DMS79 treated with DMSO at 0.1 percent for 48 hours (cell line): ENCODE measurements at regions not wholly inside any gene's neighbourhood (a gene's known extent, or its start where the extent isn't known, plus 50 kb on each side); places are given as distances from the start of the nearest gene placed in this dataset.

ENCODE experiments used
- DNase-seq: peaks from one replicate; lab custom pipeline; 2025; lab: John Stamatoyannopoulos, UW

DNA sequence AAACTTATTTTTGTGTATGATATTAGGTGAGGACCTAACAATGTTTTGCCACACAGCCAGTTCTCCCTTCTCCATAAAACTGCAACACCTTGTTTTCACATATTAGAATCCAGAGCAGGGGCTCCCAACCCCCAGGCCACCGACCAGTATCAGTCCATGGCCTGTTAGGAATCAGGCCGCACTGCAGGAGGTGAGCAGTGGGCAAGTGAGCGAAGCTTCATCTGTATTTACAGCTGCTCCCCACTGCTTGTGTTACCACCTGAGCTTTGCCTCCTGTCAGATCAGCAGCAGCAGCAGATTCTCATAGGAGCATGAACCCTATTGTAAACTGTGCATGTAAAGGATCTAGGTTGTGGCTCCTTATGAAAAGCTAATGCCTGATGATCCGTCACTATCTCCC is 185.9 kb upstream of the NSMCE3 start:
- no peak for DNase-seq

GRCh38 chr15:29455055-29455454 is 185.4 kb upstream of the NSMCE3 start:
- no peak for DNase-seq

- DNase-seq, result no peak
Observed at GRCh38 chr15:29454506-29454905, 184.9 kb upstream of the NSMCE3 start.

DNA sequence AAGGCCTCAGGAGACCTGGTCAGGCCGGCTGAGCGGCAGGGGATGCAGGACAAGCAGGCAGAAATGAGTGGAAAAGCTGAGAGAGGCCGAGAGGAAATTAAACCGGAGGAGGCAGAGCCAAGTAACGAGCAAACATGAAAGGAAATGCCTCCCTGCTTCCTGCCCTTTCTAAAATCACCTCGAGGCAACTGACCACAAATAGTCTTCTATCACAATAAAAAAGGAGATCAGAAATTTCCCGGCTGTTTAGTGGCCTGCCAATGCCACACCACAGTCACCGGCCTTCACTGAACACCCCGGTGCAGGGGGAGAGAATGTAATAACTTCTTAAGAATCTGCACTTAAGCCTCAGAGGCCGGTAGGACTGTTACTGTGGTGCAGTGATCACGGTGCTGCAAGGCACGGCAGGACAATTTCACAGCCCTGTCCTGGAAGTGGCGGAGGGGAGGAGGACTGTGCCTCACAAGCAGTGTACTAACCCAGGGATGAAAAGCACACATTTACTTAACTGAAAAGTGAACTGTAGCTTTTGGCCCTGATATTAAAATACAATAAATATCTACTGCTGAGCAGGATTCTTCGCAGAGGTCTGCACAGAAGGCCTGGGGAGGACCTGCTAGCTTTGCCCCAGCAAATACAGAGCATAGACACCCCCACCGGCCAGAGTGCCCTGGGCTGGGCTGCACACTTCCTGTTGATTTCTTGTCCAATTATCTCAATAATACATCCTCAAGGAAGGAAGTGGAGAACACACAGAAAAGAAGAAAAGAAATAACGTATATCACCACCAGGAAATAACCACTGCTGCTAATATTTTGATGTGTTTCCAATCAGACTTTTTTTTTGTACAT is 183.5 kb upstream of the NSMCE3 start:
- no peak for DNase-seq

GRCh38 chr15:29451201-29451781 is 181.7 kb upstream of the NSMCE3 start:
- DNase-seq, result no peak

DNA sequence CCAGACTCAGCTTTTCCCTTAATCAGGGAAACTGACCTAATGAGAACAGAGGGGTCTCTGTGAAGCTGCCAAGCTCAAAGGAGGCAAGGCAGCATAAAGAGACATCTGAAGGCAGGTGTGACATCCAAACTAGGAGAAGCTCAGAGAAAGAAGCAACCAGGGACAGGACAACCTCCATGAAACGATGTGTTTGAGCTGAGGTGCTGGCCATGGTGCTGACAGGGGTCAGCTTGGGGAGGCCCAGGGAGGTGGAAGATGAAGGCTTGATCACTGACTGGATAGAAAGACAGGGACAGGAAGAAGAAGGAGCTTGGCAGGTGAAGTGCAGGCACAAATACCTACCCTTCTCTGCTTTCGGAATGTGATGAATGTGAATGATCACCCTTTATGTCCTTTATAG is 179.5 kb upstream of the NSMCE3 start:
- no peak for DNase-seq

DNA sequence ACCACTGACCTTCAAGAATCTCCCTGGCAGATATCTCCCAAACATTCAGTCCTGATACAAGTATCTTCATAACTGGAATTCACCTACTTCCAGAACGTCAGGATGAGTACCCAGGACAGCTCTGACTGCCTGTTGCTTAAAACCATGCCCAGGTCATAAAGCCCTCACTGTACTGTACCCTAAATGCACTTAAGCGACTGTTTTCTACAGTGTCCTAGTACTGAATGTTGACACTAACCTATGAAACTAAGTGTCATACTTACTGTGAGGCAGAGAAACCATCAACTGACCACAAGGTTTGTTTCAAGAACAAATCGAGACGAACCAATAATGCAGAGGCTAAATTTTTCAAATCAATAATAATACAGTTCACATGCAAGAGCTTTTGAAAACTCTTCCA is 178.7 kb upstream of the NSMCE3 start:
- DNase-seq, result no peak

- no peak for DNase-seq
Observed at GRCh38 chr15:29446480-29446879, 176.9 kb upstream of the NSMCE3 start.

GRCh38 chr15:29442532-29442931 is 172.9 kb upstream of the NSMCE3 start:
- no peak for DNase-seq

- DNase-seq, result no peak
Observed at GRCh38 chr15:29440541-29440940, 170.9 kb upstream of the NSMCE3 start.

GRCh38 chr15:29438703-29439055 is 169.1 kb upstream of the NSMCE3 start:
- no peak for DNase-seq

GRCh38 chr15:29437888-29438702 is 168.5 kb upstream of the NSMCE3 start:
- no peak for DNase-seq

- no peak for DNase-seq
Observed at GRCh38 chr15:29435811-29436210, 166.2 kb upstream of the NSMCE3 start.

GRCh38 chr15:29434280-29434679 is 164.7 kb upstream of the NSMCE3 start:
- no peak for DNase-seq

- DNase-seq, result no peak
Observed at GRCh38 chr15:29433507-29434248, 164.1 kb upstream of the NSMCE3 start.

DNA sequence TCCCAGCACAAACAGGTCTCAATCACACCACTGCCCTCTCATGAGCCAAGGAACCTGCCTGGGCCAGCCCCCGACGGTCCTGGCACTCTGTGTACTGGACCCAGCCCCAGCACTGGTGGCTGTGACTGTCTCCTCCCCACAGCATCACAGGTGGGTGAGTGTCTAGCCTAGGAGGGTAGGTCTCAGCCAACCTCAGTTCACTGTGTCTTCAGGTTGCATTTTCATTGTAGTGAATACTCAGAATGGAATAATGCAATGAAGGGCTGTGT is 163.4 kb upstream of the NSMCE3 start:
- no peak for DNase-seq

DNA sequence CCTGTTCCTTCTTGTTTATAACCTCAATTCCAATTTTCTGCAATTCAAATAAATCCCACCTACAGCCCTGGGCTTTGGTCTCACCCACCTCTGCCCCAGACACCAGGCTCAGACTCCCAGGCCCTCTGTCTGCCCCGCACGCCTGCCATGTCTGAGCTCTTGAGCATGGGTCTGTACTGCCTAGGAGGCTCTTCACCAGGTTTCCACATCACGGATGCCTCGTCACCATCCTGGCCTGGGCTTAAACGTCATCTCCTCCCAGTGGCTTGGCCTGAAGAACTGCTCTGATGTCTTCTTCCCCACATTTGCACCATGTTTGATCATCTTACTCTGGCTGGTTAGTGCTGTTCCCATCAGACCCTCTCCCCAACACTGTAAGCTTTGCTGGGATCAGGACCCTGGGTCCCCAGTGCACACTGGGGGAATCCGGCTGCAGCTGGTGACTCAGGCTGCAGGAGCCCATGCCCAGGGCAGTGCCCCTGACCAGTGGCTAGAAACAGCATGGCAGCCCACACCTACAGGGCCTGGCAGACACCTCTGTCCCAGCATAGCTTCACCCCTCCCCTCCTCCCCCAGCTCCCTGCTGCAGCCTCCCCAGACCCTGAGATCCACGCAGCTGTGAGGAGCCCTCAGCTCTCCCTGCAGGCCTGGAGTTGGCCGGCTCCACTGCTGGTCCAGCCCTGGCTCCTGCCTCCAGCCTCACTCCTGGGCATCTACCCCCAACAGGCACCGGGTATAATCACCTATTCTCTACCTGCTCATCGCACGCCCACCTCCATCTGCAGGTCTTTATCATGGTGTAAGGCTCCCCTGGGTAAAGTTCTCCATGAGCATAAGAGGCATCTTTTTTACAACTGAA is 162.8 kb upstream of the NSMCE3 start:
- no peak for DNase-seq

- no peak for DNase-seq
Observed at GRCh38 chr15:29430831-29431230, 161.2 kb upstream of the NSMCE3 start.

DNA sequence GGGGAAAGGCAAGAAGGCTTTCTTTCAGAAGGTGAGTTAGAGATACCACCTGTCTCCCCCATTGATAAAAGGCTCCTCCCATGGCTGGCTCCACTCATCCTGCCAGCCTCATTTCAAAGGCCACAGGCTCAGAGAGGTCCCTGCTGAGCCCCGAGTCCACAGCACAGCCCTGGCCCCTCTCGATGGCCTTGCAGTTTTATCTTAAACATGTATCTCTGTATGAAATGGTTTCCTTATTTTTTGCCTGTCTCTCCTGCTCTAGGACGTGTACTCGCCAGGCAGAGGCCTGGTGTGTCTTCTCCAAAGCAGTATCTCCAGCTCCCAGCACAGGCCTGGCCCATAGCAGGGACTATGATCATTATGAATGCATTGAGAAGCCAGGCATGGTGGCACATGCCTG is 160.5 kb upstream of the NSMCE3 start:
- DNase-seq, result no peak

- DNase-seq, result no peak
Observed at GRCh38 chr15:29429584-29429983, 160.0 kb upstream of the NSMCE3 start.

DNA sequence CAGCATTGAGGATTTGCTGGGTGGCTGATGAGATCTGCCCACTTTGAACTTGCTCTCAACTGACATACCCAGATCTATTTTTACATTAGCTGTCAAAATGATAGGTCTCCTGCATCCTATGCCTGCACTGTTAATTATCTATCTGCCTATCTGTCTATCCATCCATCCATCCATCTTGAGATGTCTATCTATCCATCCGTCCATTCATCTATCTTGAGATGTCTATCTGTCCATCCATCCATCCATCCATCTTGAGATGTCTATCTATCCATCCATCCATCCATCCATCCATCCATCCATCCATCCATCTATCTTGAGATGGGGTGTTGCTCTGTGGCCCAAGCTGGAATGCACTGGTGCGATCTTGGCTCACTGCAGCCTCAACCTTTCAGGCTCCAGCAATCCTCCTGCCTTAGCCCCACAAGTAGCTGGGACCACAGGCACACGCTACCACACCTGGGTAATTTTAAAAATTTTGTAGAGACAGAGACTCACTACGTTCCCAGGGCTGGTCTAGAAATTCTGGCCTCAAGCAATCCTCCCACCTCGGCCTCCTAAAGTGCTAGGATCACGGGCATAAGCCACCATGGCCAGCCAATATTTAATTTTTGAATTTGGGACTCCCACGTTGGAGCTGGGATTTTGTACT is 159.4 kb upstream of the NSMCE3 start:
- no peak for DNase-seq
